Endothelial cell of umbilical vein (primary cell): ENCODE measurements at regions not wholly inside any gene's neighbourhood (a gene's known extent, or its start where the extent isn't known, plus 50 kb on each side); places are given as distances from the start of the nearest gene placed in this dataset.

Experiments
- BruUV-seq: library from RNA; stranded (reverse); fragments of 400-500 nt; replicated peaks from 2 replicates; lab custom pipeline; 2021; lab: Mats Ljungman, UMichigan
- CTCF ChIA-PET: fragments of 300-600, 350-600 bp; sonication (Branson Sonifier 250); formaldehyde crosslinking; loops from one replicate; lab custom pipeline; 2021; ENCODE audit warnings: antibody characterized with exemption, inconsistent platforms; lab: Charles Lee
- POLR2A ChIA-PET: fragments of 300-600, 350-600 bp; sonication (Branson Sonifier 250); formaldehyde crosslinking; loops from one replicate; lab custom pipeline; 2021; ENCODE audit warnings: antibody characterized with exemption, inconsistent platforms; lab: Charles Lee
- DNase-seq: peaks from one replicate; pipeline ENCODE4 v3.0.0-alpha.2; 2011; ENCODE audit warnings: low read depth, low spot score
- FAIRE-seq: peaks from 2 replicates; lab custom pipeline; 2011; peaks lifted over from hg19 to GRCh38; lab: Jason Lieb, UNC
- H2AFZ ChIP-seq: 2 replicates; pipeline ENCODE4 v1.6.0; 2012; ENCODE audit warnings: low read depth, low read length, control low read depth, inconsistent platforms
- H3K27ac ChIP-seq: 2 replicates; pipeline ENCODE4 v1.5.1; 2011; ENCODE audit warnings: low read depth, mild to moderate bottlenecking, control low read depth, low read length, moderate library complexity; ENCODE audit not compliant: insufficient read depth
- H3K27me3 ChIP-seq, 2 experiments: 2 replicates each; pipeline versions ENCODE4 v1.6.0 to v1.6.1; 2011; ENCODE audit warnings: low read length in 2 of 2, mixed read lengths in 1 of 2; ENCODE audit not compliant: control insufficient read depth in 2 of 2, insufficient read depth in 2 of 2
- H3K36me3 ChIP-seq, 2 experiments: 2 replicates in 1 of 2; 3 replicates in 1 of 2; pipeline ENCODE4 v1.5.1; 2011; ENCODE audit warnings: low read length in 2 of 2, mild to moderate bottlenecking in 1 of 2, moderate library complexity in 1 of 2; ENCODE audit not compliant: control insufficient read depth in 2 of 2, insufficient read depth in 2 of 2; ENCODE audit errors: extremely low read depth in 1 of 2
- H3K4me1 ChIP-seq: 3 replicates; pipeline ENCODE4 v1.5.1; 2011; ENCODE audit warnings: mild to moderate bottlenecking, low read length; ENCODE audit not compliant: control insufficient read depth, insufficient read depth; ENCODE audit errors: extremely low read depth
- H3K4me2 ChIP-seq: 2 replicates; pipeline ENCODE4 v1.6.1; 2011; ENCODE audit warnings: low read length, control low read depth, mixed read lengths; ENCODE audit not compliant: insufficient read depth
- H3K4me3 ChIP-seq, 3 experiments: fragments of 200-600 bp in 1 of 3; sonication (generic), shearing (Covaris generic) in 1 of 3; replicated peaks in 1 of 3; 2 replicates each; pipeline ENCODE4 v1.5.1; 2011 to 2016; ENCODE audit warnings: control low read depth in 3 of 3, low read length in 3 of 3, mild to moderate bottlenecking in 2 of 3, inconsistent platforms in 1 of 3, low read depth in 1 of 3, moderate library complexity in 1 of 3; ENCODE audit not compliant: insufficient read depth in 1 of 3
- H3K79me2 ChIP-seq: 2 replicates; pipeline ENCODE4 v1.6.0; 2012; ENCODE audit warnings: low read length, inconsistent platforms; ENCODE audit not compliant: control insufficient read depth, insufficient read depth
- H3K9ac ChIP-seq: replicated peaks from 2 replicates; pipeline ENCODE3; 2011; ENCODE audit warnings: low read length, control low read depth; ENCODE audit not compliant: insufficient read depth; ENCODE audit errors: extremely low read depth
- H3K9me1 ChIP-seq: replicated peaks from 3 replicates; pipeline ENCODE4 v1.6.0; 2011; ENCODE audit warnings: mild to moderate bottlenecking, low read length; ENCODE audit not compliant: control insufficient read depth, insufficient read depth; ENCODE audit errors: extremely low read depth
- H3K9me3 ChIP-seq: replicated peaks from 2 replicates; pipeline ENCODE4 v1.5.1; 2012; ENCODE audit warnings: low read length, inconsistent platforms; ENCODE audit not compliant: control insufficient read depth, insufficient read depth
- H4K20me1 ChIP-seq: replicated peaks from 2 replicates; pipeline ENCODE3; 2011; ENCODE audit warnings: mild to moderate bottlenecking, low read length; ENCODE audit not compliant: control insufficient read depth, insufficient read depth; ENCODE audit errors: extremely low read depth
- CTCF ChIP-seq, 2 donors: IDR thresholded peaks; 1 replicate in 1 of 2; 2 replicates in 1 of 2; pipeline ENCODE4 v1.5.1; 2011; ENCODE audit warnings: low read length in 2 of 2, mild to moderate bottlenecking in 2 of 2, moderate library complexity in 2 of 2, control low read depth in 1 of 2, inconsistent platforms in 1 of 2, low read depth in 1 of 2; ENCODE audit not compliant: insufficient read depth in 1 of 2; ENCODE audit errors: extremely low read depth in 1 of 2
- EZH2 ChIP-seq: IDR thresholded peaks from 2 replicates; pipeline ENCODE4 v1.6.1; 2012; ENCODE audit warnings: borderline replicate concordance, low read depth, mild to moderate bottlenecking, moderate library complexity, low read length, inconsistent platforms; ENCODE audit not compliant: severe bottlenecking
- FOS ChIP-seq: IDR thresholded peaks from 2 replicates; pipeline ENCODE4 v1.6.1; 2011; ENCODE audit warnings: mild to moderate bottlenecking, low read length, moderate library complexity, borderline replicate concordance; ENCODE audit not compliant: insufficient read depth
- GATA2 ChIP-seq: IDR thresholded peaks from 2 replicates; pipeline ENCODE4 v1.7.0; 2011; ENCODE audit warnings: low read depth, mild to moderate bottlenecking, moderate library complexity, mixed read lengths, low read length; ENCODE audit not compliant: insufficient read length, insufficient read depth
- JUN ChIP-seq: IDR thresholded peaks from 2 replicates; pipeline ENCODE4 v1.6.1; 2011; ENCODE audit warnings: borderline replicate concordance, low read depth; ENCODE audit not compliant: insufficient read length, insufficient read depth
- MAX ChIP-seq: IDR thresholded peaks from 2 replicates; pipeline ENCODE4 v1.6.1; 2011; ENCODE audit not compliant: insufficient read depth, insufficient read length
- MYC ChIP-seq: IDR thresholded peaks from one replicate; pipeline ENCODE4 v1.6.1; 2011; ENCODE audit warnings: mild to moderate bottlenecking, low read depth, low read length
- POLR2A ChIP-seq: IDR thresholded peaks from 2 replicates; pipeline ENCODE4 v1.6.1; 2012; ENCODE audit warnings: low read depth, mild to moderate bottlenecking, control low read depth, low read length
- POLR2AphosphoS5 ChIP-seq: IDR thresholded peaks from 2 replicates; pipeline ENCODE4 v1.6.1; 2012; ENCODE audit warnings: low read depth, mild to moderate bottlenecking, control low read depth, low read length, moderate library complexity; ENCODE audit not compliant: insufficient read depth
- dilution Hi-C: fragments of 300-500 bp; cut with MboI; formaldehyde crosslinking; loops from one replicate; pipeline ENCODE4 v1.15.0; 2019; ENCODE audit warnings: low sequenced_read_pairs; ENCODE audit not compliant: extremely low pct_ligation_motif_present
- intact Hi-C: fragments of 100-400 bp; cut with micrococcal nuclease; formaldehyde crosslinking; loops from one replicate; pipeline ENCODE4 v1.10.0; 2022

GRCh38 chr2:145799595-145800108 lies 1279.7 kb upstream of the ZEB2 start:
- intact Hi-C loops (no loop called here), dilution Hi-C loops (no loop called here)
- FAIRE-seq (no peak), DNase-seq (no peak)
- Histone ChIP-seq H3K36me3 (no peaks in the 10 kb centered on the region), H3K9ac (no peak overlapping the region), H3K27me3 (no peaks in the 10 kb centered on the region), H3K4me2 (no peak overlapping the region), H4K20me1 (no peaks in the 10 kb centered on the region), H2AFZ (no peak overlapping the region), H3K9me1 (no peaks in the 10 kb centered on the region), H3K9me3 (no peaks in the 10 kb centered on the region), H3K4me3 (no peak overlapping the region), H3K79me2 (no peaks in the 10 kb centered on the region), H3K4me1 (peaks cover 15% of the 10 kb centered on the region), H3K27ac (no peak overlapping the region)
- TF ChIP-seq JUN, result no peak
- no peak for TF ChIP-seq MYC
- no peak for TF ChIP-seq EZH2
- no peak for TF ChIP-seq GATA2
- no peak for TF ChIP-seq CTCF (IDR thresholded peaks at IDR 0.05; ENCODE audit: extremely low read depth in 1 of 2, insufficient read depth in 1 of 2, low read depth in 1 of 2, low read length in 2 of 2)
- TF ChIP-seq FOS, result no peak
- TF ChIP-seq MAX, result no peak
- no peak for TF ChIP-seq POLR2A
- no peak for TF ChIP-seq POLR2AphosphoS5
- POLR2A ChIA-PET, result no interaction called here
- CTCF ChIA-PET, result no interaction called here
- no TSS peak for BruUV-seq
